ENCODE measurements at regions not wholly inside any gene's neighbourhood (a gene's known extent, or its start where the extent isn't known, plus 50 kb on each side); places are given as distances from the start of the nearest gene placed in this dataset.

DNA sequence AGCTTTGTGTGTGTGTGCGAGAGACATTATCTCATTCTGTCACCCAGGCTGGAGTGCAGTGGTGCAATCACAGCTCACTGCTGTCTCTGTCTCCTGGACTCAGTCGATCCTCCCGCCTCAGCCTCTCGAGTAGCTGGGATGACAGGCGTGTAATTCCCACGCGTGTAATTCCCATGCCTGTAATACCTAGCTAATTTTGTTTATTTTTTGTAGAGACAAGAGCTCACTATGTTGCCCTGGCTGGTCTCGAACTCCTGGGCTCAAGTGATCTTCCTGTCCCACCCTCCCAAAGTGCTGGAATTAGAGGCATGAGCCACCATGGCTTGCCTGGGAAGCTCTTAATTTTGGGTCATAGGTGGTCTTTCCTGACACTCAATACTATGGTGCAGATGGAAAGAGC is 205.3 kb upstream of the TNRC6C start:
- Histone ChIP-seq H3K4me3 (ENCODE audit: low read depth in 1 of 3, low read length in 3 of 3) (no peak overlapping the region), H3K36me3 (ENCODE audit: control insufficient read depth in 4 of 4, insufficient read depth in 3 of 4, low read depth in 1 of 4, low read length in 3 of 4) (no peaks in the 10 kb centered on the region), H3K9ac (ENCODE audit: low read depth in 1 of 2, low read length in 2 of 2) (no peak overlapping the region), H3K4me1 (ENCODE audit: control insufficient read depth in 4 of 4, insufficient read depth in 4 of 4, low read length in 3 of 4) (no peaks in the 10 kb centered on the region), H3K9me3 (ENCODE audit: control insufficient read depth in 4 of 4, low read length in 3 of 4) (peaks cover 0 to 10% (median 5%) of the 10 kb centered on the region in 4 donors), H3K27ac (ENCODE audit: low read depth in 1 of 2, low read length in 2 of 2) (no peak overlapping the region), H3K27me3 (ENCODE audit: control insufficient read depth in 4 of 4, insufficient read depth in 4 of 4, low read length in 3 of 4) (peaks cover 0 to 3% (median 0%) of the 10 kb centered on the region in 4 donors)
- WGBS, result 87% methylated on average over 8 of the region's 8 CpGs
- no peak for DNase-seq (ENCODE audit: low spot score)
- no peak for TF ChIP-seq HNF4G (IDR thresholded peaks at IDR 0.05)
- no peak for TF ChIP-seq FOXA1 (IDR thresholded peaks at IDR 0.05)
- TF ChIP-seq YY1 (IDR thresholded peaks at IDR 0.05), result no peak
- no peak for TF ChIP-seq RAD21 (IDR thresholded peaks at IDR 0.05)
- TF ChIP-seq, protein P1, sequence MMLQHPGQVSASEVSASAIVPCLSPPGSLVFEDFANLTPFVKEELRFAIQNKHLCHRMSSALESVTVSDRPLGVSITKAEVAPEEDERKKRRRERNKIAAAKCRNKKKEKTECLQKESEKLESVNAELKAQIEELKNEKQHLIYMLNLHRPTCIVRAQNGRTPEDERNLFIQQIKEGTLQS (IDR thresholded peaks at IDR 0.05), result no peak
- no peak for TF ChIP-seq EGR1 (IDR thresholded peaks at IDR 0.05; ENCODE audit: low read depth in 2 of 2)
- no peak for TF ChIP-seq TAF1 (conservative IDR thresholded peaks at IDR 0.05)
- TF ChIP-seq RXRA (IDR thresholded peaks at IDR 0.05), result no peak
- TF ChIP-seq SP1 (IDR thresholded peaks at IDR 0.05), result no peak
- TF ChIP-seq, protein P2, sequence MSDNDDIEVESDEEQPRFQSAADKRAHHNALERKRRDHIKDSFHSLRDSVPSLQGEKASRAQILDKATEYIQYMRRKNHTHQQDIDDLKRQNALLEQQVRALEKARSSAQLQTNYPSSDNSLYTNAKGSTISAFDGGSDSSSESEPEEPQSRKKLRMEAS (IDR thresholded peaks at IDR 0.05), result no peak
- no peak for TF ChIP-seq HNF4A (conservative IDR thresholded peaks at IDR 0.05)
- TF ChIP-seq, protein P3, sequence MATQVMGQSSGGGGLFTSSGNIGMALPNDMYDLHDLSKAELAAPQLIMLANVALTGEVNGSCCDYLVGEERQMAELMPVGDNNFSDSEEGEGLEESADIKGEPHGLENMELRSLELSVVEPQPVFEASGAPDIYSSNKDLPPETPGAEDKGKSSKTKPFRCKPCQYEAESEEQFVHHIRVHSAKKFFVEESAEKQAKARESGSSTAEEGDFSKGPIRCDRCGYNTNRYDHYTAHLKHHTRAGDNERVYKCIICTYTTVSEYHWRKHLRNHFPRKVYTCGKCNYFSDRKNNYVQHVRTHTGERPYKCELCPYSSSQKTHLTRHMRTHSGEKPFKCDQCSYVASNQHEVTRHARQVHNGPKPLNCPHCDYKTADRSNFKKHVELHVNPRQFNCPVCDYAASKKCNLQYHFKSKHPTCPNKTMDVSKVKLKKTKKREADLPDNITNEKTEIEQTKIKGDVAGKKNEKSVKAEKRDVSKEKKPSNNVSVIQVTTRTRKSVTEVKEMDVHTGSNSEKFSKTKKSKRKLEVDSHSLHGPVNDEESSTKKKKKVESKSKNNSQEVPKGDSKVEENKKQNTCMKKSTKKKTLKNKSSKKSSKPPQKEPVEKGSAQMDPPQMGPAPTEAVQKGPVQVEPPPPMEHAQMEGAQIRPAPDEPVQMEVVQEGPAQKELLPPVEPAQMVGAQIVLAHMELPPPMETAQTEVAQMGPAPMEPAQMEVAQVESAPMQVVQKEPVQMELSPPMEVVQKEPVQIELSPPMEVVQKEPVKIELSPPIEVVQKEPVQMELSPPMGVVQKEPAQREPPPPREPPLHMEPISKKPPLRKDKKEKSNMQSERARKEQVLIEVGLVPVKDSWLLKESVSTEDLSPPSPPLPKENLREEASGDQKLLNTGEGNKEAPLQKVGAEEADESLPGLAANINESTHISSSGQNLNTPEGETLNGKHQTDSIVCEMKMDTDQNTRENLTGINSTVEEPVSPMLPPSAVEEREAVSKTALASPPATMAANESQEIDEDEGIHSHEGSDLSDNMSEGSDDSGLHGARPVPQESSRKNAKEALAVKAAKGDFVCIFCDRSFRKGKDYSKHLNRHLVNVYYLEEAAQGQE (IDR thresholded peaks at IDR 0.05), result no peak
- TF ChIP-seq FOXA2 (IDR thresholded peaks at IDR 0.05), result no peak

DNA sequence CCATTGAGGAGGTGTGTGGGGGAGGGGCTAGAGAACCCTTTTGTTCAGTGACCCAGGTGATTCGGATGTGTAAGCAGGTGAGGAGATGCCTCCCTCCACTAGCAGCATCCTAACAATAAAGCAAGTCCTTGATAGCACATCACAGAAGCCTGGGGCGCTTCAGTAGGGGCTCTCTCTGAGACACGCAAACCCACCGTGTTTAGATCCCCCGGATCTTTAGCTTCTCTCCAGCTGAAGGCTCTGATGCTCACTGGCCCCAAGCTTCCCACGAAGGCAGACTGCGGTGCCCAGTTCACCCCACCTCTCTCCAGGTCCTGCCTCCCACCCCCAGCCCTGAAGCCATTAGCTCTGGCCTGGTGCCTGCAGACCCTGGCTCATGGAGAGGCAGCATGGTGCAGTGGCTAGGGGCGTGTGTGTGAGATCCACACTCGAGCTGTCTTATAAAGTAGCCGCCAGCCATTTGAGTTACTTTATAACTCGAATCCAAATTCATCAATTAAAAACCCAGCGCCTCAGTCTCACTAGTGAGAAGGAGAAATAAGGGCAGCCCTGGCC is 204.7 kb upstream of the TNRC6C start:
- H3K27me3 ChIP-seq (ENCODE audit: control insufficient read depth in 4 of 4, insufficient read depth in 4 of 4, low read length in 3 of 4), result peaks cover 0 to 3% (median 0%) of the 10 kb centered on the region in 4 donors
- no peak overlapping the region for H3K4me3 ChIP-seq (ENCODE audit: low read depth in 1 of 3, low read length in 3 of 3)
- H3K9ac ChIP-seq (ENCODE audit: low read depth in 1 of 2, low read length in 2 of 2), result no peak overlapping the region
- TF ChIP-seq EGR1 (IDR thresholded peaks at IDR 0.05; ENCODE audit: low read depth in 2 of 2) (no peak), HNF4A (conservative IDR thresholded peaks at IDR 0.05) (no peak), FOXA1 (IDR thresholded peaks at IDR 0.05) (no peak), TAF1 (conservative IDR thresholded peaks at IDR 0.05) (no peak), RXRA (IDR thresholded peaks at IDR 0.05) (no peak), JUND (IDR thresholded peaks at IDR 0.05) (no peak), NR2F2 (IDR thresholded peaks at IDR 0.05) (no peak), SP1 (IDR thresholded peaks at IDR 0.05) (no peak), HNF4G (IDR thresholded peaks at IDR 0.05) (no peak), RAD21 (IDR thresholded peaks at IDR 0.05) (no peak), YY1 (IDR thresholded peaks at IDR 0.05) (no peak), GABPA (IDR thresholded peaks at IDR 0.05 in 1 of 2, conservative IDR thresholded peaks at IDR 0.05 in 1 of 2) (no peak), FOXA2 (IDR thresholded peaks at IDR 0.05) (no peak)
- TF ChIP-seq, protein P4, sequence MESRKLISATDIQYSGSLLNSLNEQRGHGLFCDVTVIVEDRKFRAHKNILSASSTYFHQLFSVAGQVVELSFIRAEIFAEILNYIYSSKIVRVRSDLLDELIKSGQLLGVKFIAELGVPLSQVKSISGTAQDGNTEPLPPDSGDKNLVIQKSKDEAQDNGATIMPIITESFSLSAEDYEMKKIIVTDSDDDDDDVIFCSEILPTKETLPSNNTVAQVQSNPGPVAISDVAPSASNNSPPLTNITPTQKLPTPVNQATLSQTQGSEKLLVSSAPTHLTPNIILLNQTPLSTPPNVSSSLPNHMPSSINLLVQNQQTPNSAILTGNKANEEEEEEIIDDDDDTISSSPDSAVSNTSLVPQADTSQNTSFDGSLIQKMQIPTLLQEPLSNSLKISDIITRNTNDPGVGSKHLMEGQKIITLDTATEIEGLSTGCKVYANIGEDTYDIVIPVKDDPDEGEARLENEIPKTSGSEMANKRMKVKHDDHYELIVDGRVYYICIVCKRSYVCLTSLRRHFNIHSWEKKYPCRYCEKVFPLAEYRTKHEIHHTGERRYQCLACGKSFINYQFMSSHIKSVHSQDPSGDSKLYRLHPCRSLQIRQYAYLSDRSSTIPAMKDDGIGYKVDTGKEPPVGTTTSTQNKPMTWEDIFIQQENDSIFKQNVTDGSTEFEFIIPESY (IDR thresholded peaks at IDR 0.05), result no peak
- TF ChIP-seq, protein P2 (IDR thresholded peaks at IDR 0.05), result no peak
- TF ChIP-seq, protein P1 (IDR thresholded peaks at IDR 0.05), result no peak
- TF ChIP-seq, protein P5, sequence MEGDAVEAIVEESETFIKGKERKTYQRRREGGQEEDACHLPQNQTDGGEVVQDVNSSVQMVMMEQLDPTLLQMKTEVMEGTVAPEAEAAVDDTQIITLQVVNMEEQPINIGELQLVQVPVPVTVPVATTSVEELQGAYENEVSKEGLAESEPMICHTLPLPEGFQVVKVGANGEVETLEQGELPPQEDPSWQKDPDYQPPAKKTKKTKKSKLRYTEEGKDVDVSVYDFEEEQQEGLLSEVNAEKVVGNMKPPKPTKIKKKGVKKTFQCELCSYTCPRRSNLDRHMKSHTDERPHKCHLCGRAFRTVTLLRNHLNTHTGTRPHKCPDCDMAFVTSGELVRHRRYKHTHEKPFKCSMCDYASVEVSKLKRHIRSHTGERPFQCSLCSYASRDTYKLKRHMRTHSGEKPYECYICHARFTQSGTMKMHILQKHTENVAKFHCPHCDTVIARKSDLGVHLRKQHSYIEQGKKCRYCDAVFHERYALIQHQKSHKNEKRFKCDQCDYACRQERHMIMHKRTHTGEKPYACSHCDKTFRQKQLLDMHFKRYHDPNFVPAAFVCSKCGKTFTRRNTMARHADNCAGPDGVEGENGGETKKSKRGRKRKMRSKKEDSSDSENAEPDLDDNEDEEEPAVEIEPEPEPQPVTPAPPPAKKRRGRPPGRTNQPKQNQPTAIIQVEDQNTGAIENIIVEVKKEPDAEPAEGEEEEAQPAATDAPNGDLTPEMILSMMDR (IDR thresholded peaks at IDR 0.05; ENCODE audit: low read depth, low read length, missing input control), result no peak
- TF ChIP-seq, protein P3 (IDR thresholded peaks at IDR 0.05), result no peak
- H3K4me1 ChIP-seq (ENCODE audit: control insufficient read depth in 4 of 4, insufficient read depth in 4 of 4, low read length in 3 of 4), result no peaks in the 10 kb centered on the region
- H3K9me3 ChIP-seq (ENCODE audit: control insufficient read depth in 4 of 4, low read length in 3 of 4), result peaks cover 0 to 10% (median 5%) of the 10 kb centered on the region in 4 donors
- WGBS, result 86% methylated on average over 12 of the region's 12 CpGs
- H3K36me3 ChIP-seq (ENCODE audit: control insufficient read depth in 4 of 4, insufficient read depth in 3 of 4, low read depth in 1 of 4, low read length in 3 of 4), result no peaks in the 10 kb centered on the region
- no peak for DNase-seq (ENCODE audit: low spot score)
- no peak overlapping the region for H3K27ac ChIP-seq (ENCODE audit: low read depth in 1 of 2, low read length in 2 of 2)

Measured in liver (tissue), 8 donors.